ENCODE measurements at regions not wholly inside any gene's neighbourhood (a gene's known extent, or its start where the extent isn't known, plus 50 kb on each side); places are given as distances from the start of the nearest gene placed in this dataset.
A peak's percentile ranks its signal among the peaks of the same experiment; 100 is the strongest.

GRCh38 chr1:234877761-234878160, 250.9 kb downstream of the TOMM20 start:
- Histone ChIP-seq H4K20me1 (ENCODE audit: low read depth) (no peaks in the 10 kb centered on the region), H3K9me3 (ENCODE audit: low read depth) (no peaks in the 10 kb centered on the region), H3K27ac (no peak overlapping the region), H3K4me2 (no peak overlapping the region), H3K4me3 (no peak overlapping the region), H2AFZ (replicated peaks) (no peak overlapping the region), H3K4me1 (no peaks in the 10 kb centered on the region), H3K9ac (no peak overlapping the region), H3K79me2 (ENCODE audit: low read depth) (no peaks in the 10 kb centered on the region), H3F3A (ENCODE audit: low read depth) (no peaks in the 10 kb centered on the region), H3K27me3 (no peaks in the 10 kb centered on the region), H3K36me3 (no peaks in the 10 kb centered on the region)
- peak overlapping the region; percentile 70 for H3K27ac Mint-ChIP-seq
- H3K27me3 Mint-ChIP-seq (ENCODE audit: insufficient read depth, low read depth) = peaks cover 6% of the 10 kb centered on the region
- no peaks in the 10 kb centered on the region for H3K9me3 Mint-ChIP-seq
- peaks cover 32% of the 10 kb centered on the region for H3K4me1 Mint-ChIP-seq
- TF ChIP-seq CTCF (IDR thresholded peaks at IDR 0.05) (no peak), EZH2phosphoT487 (IDR thresholded peaks at IDR 0.05) (no peak), EZH2 (IDR thresholded peaks at IDR 0.05) (no peak)
- no peak for DNase-seq (ENCODE audit: low spot score)
- no peak overlapping the region for H3K4me3 Mint-ChIP-seq
- H3K36me3 Mint-ChIP-seq = no peaks in the 10 kb centered on the region

- H3K9me3 ChIP-seq (ENCODE audit: low read depth) = no peaks in the 10 kb centered on the region
- H3K4me2 ChIP-seq = no peak overlapping the region
- DNase-seq (ENCODE audit: low spot score) = no peak
- H2AFZ ChIP-seq (replicated peaks) = no peak overlapping the region
- no peaks in the 10 kb centered on the region for H3K9me3 Mint-ChIP-seq
- no peak for TF ChIP-seq EZH2 (IDR thresholded peaks at IDR 0.05)
- TF ChIP-seq CTCF (IDR thresholded peaks at IDR 0.05) = no peak
- no peak for TF ChIP-seq EZH2phosphoT487 (IDR thresholded peaks at IDR 0.05)
- no peak overlapping the region for H3K4me3 ChIP-seq
- peak overlapping the region; percentile 28 for H3K27ac Mint-ChIP-seq
- H3K27me3 Mint-ChIP-seq (ENCODE audit: insufficient read depth, low read depth) = peaks cover 6% of the 10 kb centered on the region
- peaks cover 9% of the 10 kb centered on the region for H3K4me1 ChIP-seq
- peaks cover 34% of the 10 kb centered on the region for H3K4me1 Mint-ChIP-seq
- H3K27me3 ChIP-seq = no peaks in the 10 kb centered on the region
- no peaks in the 10 kb centered on the region for H3K79me2 ChIP-seq (ENCODE audit: low read depth)
- no peaks in the 10 kb centered on the region for H3K36me3 Mint-ChIP-seq
- no peak overlapping the region for H3K27ac ChIP-seq
- no peaks in the 10 kb centered on the region for H3K36me3 ChIP-seq
- peaks cover 5% of the 10 kb centered on the region for H3F3A ChIP-seq (ENCODE audit: low read depth)
- H3K4me3 Mint-ChIP-seq = no peak overlapping the region
- H4K20me1 ChIP-seq (ENCODE audit: low read depth) = no peaks in the 10 kb centered on the region
- no peak overlapping the region for H3K9ac ChIP-seq
These were observed 252.4 kb downstream of the TOMM20 start for GRCh38 chr1:234875953-234876855.

GRCh38 chr1:234875328-234875952, 253.2 kb downstream of the TOMM20 start:
- H3K9me3 ChIP-seq (ENCODE audit: low read depth) = no peaks in the 10 kb centered on the region
- no peaks in the 10 kb centered on the region for H3K27me3 ChIP-seq
- H3K9ac ChIP-seq = no peak overlapping the region
- Mint-ChIP-seq H3K4me3 (no peak overlapping the region), H3K27me3 (ENCODE audit: insufficient read depth, low read depth) (peaks cover 3% of the 10 kb centered on the region), H3K4me1 (peaks cover 34% of the 10 kb centered on the region), H3K9me3 (no peaks in the 10 kb centered on the region), H3K27ac (no peak overlapping the region), H3K36me3 (no peaks in the 10 kb centered on the region)
- H3K4me1 ChIP-seq = peaks cover 10% of the 10 kb centered on the region
- H3K36me3 ChIP-seq = no peaks in the 10 kb centered on the region
- no peaks in the 10 kb centered on the region for H3K79me2 ChIP-seq (ENCODE audit: low read depth)
- no peak overlapping the region for H3K4me3 ChIP-seq
- H3K27ac ChIP-seq = no peak overlapping the region
- H4K20me1 ChIP-seq (ENCODE audit: low read depth) = no peaks in the 10 kb centered on the region
- peaks cover 5% of the 10 kb centered on the region for H3F3A ChIP-seq (ENCODE audit: low read depth)
- TF ChIP-seq EZH2 (IDR thresholded peaks at IDR 0.05) (no peak), EZH2phosphoT487 (IDR thresholded peaks at IDR 0.05) (no peak), CTCF (IDR thresholded peaks at IDR 0.05) (no peak)
- no peak overlapping the region for H2AFZ ChIP-seq (replicated peaks)
- H3K4me2 ChIP-seq = no peak overlapping the region
- no peak for DNase-seq (ENCODE audit: low spot score)

Data from neural progenitor cell (in vitro differentiated cells).